ENCODE measurements at regions not wholly inside any gene's neighbourhood (a gene's known extent, or its start where the extent isn't known, plus 50 kb on each side); places are given as distances from the start of the nearest gene placed in this dataset.
"Not testable (repeated sequence)": the region's sequence is repeated elsewhere in the genome, so short reads cannot be mapped to it uniquely, and the experiment has no call there.

DNA sequence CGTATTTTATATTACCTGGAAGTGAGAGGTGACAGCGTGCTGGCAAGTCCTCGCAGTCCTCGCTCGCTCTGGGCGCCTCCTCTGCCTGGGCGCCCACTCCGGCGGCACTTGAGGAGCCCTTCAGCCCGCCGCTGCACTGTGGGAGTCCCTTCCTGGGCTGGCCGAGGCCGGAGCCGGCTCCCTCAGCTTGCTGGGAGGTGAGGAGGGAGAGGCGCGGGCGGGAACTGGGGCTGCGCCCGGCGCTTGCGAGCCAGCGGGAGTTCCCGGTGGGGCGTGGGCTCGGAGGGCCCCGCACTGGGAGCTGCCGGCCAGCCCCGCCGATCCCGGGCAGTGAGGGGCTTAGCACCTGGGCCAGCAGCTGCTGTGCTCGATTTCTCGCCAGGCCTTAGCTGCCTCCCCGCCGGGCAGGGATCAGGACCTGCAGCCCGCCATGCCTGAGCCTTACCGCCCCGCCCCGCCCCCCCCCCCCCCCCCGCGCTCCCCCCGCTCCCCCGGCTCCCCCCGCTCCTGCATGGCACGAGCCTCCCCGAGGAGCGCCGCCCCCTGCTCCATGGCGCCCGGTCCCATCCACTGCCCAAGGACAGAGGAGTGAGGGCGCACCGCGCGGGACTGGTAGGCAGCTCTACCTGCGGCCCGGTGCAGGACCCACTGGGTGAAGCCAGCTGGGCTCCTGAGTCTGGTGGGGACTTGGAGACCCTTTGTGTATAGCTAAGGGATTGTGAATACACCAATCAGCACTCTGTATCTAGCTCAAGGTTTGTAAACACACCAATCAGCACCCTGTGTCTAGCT lies 298.9 kb upstream of the MAGEB16 start:
- TF ChIP-seq, protein P1, sequence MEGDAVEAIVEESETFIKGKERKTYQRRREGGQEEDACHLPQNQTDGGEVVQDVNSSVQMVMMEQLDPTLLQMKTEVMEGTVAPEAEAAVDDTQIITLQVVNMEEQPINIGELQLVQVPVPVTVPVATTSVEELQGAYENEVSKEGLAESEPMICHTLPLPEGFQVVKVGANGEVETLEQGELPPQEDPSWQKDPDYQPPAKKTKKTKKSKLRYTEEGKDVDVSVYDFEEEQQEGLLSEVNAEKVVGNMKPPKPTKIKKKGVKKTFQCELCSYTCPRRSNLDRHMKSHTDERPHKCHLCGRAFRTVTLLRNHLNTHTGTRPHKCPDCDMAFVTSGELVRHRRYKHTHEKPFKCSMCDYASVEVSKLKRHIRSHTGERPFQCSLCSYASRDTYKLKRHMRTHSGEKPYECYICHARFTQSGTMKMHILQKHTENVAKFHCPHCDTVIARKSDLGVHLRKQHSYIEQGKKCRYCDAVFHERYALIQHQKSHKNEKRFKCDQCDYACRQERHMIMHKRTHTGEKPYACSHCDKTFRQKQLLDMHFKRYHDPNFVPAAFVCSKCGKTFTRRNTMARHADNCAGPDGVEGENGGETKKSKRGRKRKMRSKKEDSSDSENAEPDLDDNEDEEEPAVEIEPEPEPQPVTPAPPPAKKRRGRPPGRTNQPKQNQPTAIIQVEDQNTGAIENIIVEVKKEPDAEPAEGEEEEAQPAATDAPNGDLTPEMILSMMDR (conservative IDR thresholded peaks at IDR 0.05), result no peak
- Mint-ChIP-seq H3K27ac (no peak overlapping the region), H3K36me3 (no peaks in the 10 kb centered on the region), H3K27me3 (no peaks in the 10 kb centered on the region), H3K9me3 (no peaks in the 10 kb centered on the region), H3K4me3 (no peak overlapping the region), H3K4me1 (ENCODE audit: unreplicated experiment) (no peaks in the 10 kb centered on the region)
- no peak for DNase-seq (ENCODE audit: extremely low spot score, unreplicated experiment)

DNA sequence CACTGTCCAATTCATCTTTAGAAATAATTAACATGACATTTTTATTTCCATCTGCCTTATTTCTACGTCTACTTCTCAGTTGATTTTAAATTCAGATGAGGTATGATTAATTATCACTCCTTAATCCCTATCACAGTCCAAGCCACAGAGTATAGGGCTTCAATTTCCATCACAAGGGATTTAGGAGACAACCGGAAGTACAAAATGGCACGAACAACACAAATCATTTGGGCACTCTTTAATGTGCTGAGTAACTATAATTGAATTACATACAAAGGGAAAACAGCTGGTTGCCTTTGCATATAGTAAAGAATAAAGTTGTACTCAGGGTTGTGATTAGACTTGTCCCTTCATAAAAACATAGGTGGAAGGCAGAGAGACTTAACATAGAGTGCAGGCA lies 290.4 kb upstream of the MAGEB16 start:
- H3K27me3 Mint-ChIP-seq, result no peaks in the 10 kb centered on the region
- TF ChIP-seq, protein P1 (conservative IDR thresholded peaks at IDR 0.05), result no peak
- DNase-seq (ENCODE audit: extremely low spot score, unreplicated experiment), result no peak
- H3K27ac Mint-ChIP-seq, result no peak overlapping the region
- no peaks in the 10 kb centered on the region for H3K36me3 Mint-ChIP-seq
- H3K4me3 Mint-ChIP-seq, result no peak overlapping the region
- no peaks in the 10 kb centered on the region for H3K9me3 Mint-ChIP-seq
- H3K4me1 Mint-ChIP-seq (ENCODE audit: unreplicated experiment), result no peaks in the 10 kb centered on the region

DNA sequence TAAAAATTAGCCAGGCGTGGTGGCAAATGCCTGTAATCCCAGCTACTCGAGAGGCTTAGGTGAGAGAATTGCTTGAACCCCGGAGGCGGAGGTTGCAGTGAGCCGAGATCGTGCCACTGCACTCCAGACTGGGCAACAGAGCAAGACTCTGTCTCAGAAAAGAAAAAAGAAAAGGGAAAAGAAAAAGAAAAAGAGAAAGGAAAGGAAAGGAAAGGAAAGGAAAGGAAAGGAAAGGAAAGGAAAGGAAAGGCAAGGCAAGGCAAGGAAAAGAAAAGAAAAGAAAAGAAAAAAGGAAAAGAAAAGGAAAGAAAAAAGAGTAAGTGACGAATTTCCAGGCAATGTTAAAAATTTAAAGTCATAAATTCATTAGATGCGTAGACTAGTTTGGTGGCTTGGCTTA lies 250.1 kb upstream of the MAGEB16 start:
- H3K4me1 Mint-ChIP-seq (ENCODE audit: unreplicated experiment); H3K27ac Mint-ChIP-seq; H3K36me3 Mint-ChIP-seq; DNase-seq (ENCODE audit: extremely low spot score, unreplicated experiment); H3K4me3 Mint-ChIP-seq; H3K9me3 Mint-ChIP-seq; H3K27me3 Mint-ChIP-seq: not testable (repeated sequence)

DNA sequence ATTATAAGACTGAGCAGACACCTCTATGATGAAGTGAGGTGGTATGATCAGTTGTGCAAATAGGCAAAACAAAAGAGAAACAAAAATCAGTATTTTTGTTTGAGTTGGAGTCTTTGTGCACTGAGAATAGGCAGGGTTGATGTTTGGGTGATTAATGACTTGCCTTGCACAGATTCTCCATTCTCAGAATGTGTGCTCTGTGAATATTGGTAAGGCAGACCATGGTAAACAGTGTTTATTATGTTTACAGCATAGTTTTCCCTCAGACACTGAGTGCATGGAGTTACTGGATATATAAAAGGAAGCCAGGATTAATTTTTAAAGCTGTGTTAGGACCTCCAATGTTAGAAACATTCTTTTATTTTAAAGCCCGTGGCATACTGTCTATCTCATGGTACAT lies 240.2 kb upstream of the MAGEB16 start:
- TF ChIP-seq, protein P1 (conservative IDR thresholded peaks at IDR 0.05), result no peak
- no peak for DNase-seq (ENCODE audit: extremely low spot score, unreplicated experiment)
- Mint-ChIP-seq H3K4me3 (no peak overlapping the region), H3K4me1 (ENCODE audit: unreplicated experiment) (peaks cover 5% of the 10 kb centered on the region), H3K27ac (no peak overlapping the region), H3K9me3 (no peaks in the 10 kb centered on the region), H3K36me3 (no peaks in the 10 kb centered on the region), H3K27me3 (no peaks in the 10 kb centered on the region)

DNA sequence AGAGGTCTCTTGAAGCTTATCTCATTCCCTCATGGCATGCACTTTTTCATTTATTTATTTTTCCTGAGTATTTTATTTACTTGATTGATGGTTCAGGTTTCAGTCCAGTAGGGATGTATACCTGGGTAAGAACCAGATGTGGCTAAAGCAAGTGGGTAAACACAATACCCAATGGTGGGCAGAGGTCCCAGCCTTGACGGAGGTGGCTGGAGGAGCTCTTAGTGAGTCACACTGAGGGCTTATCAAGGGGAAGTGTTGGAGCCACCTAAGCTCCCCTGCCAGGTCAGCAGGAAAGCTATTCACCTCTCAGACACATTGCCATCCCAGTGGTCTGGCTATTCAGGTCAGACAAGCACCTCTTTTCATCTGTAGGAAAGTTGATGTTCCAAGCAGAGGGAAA lies 236.2 kb upstream of the MAGEB16 start:
- no peaks in the 10 kb centered on the region for H3K36me3 Mint-ChIP-seq
- TF ChIP-seq, protein P1 (conservative IDR thresholded peaks at IDR 0.05), result no peak
- no peaks in the 10 kb centered on the region for H3K9me3 Mint-ChIP-seq
- DNase-seq (ENCODE audit: extremely low spot score, unreplicated experiment), result no peak
- H3K4me3 Mint-ChIP-seq, result no peak overlapping the region
- H3K27me3 Mint-ChIP-seq, result no peaks in the 10 kb centered on the region
- no peak overlapping the region for H3K27ac Mint-ChIP-seq
- no peaks in the 10 kb centered on the region for H3K4me1 Mint-ChIP-seq (ENCODE audit: unreplicated experiment)

DNA sequence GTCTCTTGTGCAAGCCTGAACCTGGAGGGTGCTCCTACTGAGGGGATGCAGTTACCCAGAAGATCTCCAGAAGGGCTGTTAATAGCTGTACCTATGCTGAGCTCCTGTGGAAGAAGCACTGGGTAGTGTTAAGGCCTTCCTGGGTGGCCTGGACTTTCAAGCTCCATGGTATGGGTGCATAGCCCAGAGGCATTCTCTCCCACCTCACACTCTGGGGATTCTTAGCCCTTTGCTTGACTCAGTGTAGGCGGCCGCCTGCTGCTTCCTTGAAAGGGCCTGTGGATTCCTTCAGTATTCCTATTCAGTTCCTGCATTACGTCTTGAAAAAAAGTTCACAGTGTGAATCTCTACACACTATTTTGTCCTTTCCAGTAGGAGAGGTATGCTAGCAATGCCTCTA lies 235.7 kb upstream of the MAGEB16 start:
- Mint-ChIP-seq H3K4me1 (ENCODE audit: unreplicated experiment) (no peaks in the 10 kb centered on the region), H3K27ac (no peak overlapping the region), H3K9me3 (no peaks in the 10 kb centered on the region), H3K4me3 (no peak overlapping the region), H3K27me3 (no peaks in the 10 kb centered on the region), H3K36me3 (no peaks in the 10 kb centered on the region)
- TF ChIP-seq, protein P1 (conservative IDR thresholded peaks at IDR 0.05), result no peak
- no peak for DNase-seq (ENCODE audit: extremely low spot score, unreplicated experiment)
